ENCODE measurements at regions not wholly inside any gene's neighbourhood (a gene's known extent, or its start where the extent isn't known, plus 50 kb on each side); places are given as distances from the start of the nearest gene placed in this dataset.
"Not testable (repeated sequence)": the region's sequence is repeated elsewhere in the genome, so short reads cannot be mapped to it uniquely, and the experiment has no call there.

DNA sequence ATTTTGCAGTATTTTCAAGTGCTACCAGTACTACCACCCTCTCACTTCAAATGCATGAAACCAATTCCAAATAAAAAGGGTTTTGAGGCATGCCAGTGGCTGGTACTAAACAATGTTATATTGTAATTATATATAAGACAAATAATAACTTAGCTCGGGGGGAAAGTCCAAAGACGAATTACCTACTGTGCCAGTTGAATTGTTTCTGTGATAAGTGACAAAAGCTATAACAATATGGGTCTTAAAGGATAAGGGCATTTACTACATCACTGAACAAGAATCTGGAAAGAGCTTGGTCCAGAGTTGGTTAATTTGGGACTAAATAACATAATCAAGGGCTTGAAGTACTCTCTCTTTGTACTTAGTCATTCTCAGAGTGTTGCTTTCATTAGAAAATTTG is 404.7 kb upstream of the CHAC2 start:
- no peak for DNase-seq (ENCODE audit: low spot score)

DNA sequence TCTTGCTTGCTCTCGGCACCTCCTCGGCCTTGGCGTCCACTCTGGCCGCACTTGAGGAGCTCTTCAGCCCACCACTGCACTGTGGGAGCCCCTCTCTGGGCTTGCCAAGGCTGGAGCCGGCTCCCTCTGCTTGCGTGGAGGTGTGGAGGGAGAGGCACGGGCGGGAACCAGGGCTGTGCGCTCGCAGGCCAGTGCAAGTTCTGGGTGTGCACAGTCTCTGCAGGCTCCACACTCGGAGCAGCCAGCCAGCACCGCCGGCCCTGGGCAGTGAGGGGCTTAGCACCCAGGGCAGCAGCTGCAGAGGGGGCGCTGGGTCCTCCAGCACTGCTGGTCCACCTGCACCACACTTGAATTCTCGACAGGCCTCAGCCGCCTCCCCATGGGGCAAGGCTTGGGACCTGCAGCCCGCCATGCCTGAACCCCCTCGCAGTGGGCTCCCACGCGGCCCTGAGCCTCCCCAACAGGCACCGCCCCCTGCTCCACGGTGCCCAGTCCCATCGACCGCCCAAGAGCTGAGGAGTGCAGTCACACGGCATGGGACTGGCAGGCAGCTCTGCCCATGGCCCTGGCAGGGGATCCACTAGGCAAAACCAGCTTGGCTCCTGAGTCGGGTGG is 411.2 kb upstream of the CHAC2 start:
- no peak for DNase-seq (ENCODE audit: low spot score)

DNA sequence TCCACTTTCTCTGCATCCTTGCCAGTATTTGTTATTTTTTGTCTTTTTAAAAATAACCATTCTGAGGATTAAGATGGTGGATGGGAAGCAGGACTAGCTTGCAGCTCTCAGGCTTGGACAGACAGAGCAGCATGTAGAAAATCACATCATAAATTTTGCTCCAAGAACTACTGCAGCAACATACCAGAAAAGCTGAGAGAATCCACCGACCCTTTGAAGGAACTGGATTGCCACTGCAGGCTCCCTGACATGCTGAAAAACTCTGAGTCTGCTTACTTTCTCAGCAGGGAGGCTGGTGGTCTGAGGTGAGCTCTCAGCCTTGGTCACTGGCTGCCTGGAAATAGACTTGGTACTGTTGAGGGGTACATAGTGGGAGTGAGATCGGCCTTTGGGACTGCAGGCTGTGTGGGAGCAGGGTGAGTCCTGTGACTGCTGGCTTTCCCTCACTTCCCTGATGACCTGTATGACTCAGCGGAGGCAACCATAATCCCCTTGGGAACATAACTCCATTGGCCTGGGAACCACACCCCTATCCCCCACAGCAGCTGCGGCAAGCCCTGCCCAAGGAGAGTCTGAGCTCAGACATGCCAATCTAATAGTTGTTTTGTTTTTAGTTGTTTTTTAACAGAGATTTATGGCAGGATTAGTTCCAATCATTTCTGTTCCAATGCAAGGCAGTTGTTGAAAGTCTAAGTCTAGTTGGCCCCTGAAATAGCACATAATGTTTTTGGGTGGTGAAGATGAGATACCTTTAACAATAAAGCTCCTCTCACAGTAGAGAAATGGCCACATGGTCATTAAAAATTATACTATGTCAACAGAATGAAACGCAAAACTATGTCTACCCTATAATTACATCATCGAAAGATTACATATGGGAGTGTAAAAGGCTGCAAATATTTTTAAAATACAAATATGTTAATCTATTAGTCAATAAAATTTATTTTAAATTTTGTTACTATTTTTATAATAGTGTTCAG is 414.2 kb upstream of the CHAC2 start:
- no peak for DNase-seq (ENCODE audit: low spot score)

DNA sequence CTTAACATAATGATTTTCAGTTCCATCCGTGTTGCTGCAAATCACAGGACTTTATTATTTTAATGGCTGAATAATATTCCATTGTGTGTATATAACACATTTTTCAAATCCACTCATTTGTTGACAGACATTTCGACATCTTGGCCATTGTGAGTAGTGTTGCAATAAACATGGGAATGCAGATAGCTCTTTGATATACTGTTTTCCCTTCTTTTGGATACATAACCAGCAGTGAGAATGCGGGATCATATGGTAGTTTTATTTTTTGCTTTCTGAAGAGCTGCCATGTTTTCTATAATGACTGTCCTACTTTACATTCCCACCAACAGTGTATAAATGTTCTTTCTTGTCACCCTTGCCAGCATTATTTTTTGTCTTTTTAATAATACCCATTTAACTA is 420.3 kb upstream of the CHAC2 start:
- DNase-seq (ENCODE audit: low spot score), result no peak

DNA sequence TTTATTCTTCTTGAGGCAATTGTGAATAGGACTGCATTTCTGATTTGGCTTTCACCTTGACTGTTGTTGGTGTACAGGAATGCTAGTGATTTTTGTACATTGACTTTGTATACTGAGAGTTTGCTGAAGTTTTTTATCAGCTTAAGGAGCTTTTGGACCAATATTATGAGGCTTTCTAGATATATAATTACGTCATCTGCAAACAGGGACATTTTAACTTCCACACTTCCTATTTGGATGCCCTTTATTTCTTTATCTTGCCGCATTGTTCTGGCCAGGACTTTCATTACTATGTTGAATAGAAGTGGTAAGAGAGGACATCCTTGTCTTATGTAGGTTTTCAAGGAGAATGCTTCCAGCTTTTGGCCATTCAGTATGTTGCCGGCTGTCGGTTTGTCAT is 425.4 kb upstream of the CHAC2 start:
- DNase-seq (ENCODE audit: low spot score), result no peak

DNA sequence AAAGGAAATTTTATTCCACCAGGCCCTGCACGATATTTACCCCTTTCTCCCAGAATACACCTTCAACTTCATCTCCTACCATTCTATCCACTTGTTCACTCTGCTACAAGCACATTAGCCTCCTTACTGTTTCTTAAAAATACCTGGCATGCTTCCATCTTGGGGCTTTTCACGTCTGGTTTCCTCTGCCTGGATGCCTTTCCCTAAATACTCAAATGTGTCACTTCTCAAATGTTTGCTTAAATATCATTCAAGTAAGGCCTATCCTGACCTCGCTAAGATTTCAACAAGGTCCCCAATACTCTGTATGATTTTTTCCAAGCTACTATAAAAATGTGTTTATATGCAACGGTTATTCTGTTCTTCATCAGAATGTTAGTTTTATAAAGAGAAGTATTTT is 433.0 kb upstream of the CHAC2 start:
- no peak for DNase-seq (ENCODE audit: low spot score)

DNA sequence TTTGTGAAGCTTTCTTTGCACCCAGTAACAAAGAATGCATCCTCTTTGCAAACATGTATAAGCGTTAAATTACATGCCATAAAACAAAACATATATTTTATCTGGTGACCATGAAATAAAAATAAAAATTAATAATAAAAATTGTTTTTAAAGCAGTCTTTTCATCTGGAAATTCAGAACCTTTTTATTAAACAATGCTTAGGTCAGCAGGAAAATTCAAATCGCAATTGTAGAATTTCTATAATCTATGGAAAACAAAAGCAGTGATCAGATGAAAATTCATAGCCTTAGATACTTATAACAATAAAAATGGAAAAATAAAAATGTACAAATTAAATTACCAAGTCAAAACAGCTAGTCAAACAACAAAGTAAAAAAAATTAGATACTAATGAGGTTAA is 435.9 kb upstream of the CHAC2 start:
- no peak for DNase-seq (ENCODE audit: low spot score)

DNA sequence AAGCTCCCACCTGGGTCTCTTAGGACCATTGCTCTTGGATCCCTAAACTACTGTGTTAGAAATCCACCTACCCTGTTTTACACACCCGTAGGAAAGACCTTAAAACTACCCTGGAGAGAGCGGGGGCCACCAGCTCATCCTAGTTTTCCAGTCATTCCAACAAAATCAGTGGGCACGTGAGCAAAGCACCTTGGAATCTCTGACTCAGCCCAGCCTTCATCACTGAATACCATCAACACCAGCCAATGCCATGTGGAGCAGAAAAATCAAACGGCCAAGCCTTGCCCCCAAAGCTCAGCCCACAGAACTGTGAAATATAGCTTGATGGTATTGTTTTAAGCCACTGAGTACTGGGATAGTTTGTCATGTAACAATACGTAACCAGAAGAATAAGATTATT is 449.7 kb upstream of the CHAC2 start:
- no peak for DNase-seq (ENCODE audit: low spot score)

DNA sequence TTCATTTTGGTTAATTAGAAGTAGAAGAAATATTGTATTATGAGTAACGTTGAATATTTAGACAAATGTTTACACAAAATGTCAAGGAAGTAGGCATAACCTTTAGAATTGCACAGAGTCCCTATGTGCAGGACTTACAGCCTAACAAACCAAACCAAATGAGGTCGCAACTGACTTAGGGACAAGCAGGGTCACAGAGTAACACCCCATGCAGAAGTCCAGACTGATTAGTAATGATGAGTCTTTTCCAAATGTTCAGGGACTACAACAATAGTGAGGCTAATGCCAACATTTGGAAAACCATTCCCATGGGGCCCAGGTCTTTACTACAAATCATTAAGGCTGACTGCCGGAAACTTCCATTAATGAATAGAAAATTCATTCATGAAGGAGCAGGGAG is 452.5 kb upstream of the CHAC2 start:
- no peak for DNase-seq (ENCODE audit: low spot score)

DNA sequence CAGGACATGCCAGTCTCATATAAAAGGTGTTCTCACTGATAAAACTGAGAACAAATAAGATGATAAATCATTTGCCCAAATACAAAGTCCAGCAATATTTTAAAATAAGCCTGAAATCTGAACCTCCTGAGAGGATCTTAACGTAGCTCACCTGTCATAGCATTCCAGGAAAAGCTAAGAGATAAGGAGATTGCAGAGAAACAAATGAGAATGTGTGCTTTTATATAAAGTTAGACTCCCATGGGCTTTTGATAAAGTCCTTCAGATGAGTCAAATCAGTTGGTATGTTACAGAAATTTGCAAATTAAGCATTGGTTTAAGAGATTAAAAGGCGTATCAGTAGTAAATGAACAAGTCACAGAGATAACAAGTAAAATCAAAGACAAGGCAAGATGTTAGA is 452.9 kb upstream of the CHAC2 start:
- DNase-seq (ENCODE audit: low spot score), result no peak

DNA sequence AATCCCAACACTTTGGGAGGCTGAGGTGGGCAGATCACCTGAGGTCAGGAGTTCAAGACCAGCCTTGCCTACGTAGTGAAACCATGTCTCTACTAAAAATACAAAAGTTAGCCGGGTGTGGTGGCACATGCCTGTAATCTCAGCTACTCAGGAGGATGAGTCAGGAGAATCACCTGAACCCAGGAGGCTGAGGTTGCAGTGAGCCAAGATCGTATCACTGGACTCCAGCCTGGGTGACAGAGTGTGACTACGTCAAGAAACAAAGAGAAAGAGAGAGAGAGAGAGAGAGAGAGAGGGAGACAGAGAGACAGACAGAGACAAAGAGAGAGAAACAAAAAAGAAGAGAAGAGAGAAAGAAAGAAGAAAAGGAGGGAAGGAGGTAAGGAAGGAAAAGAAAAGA is 454.0 kb upstream of the CHAC2 start:
- DNase-seq (ENCODE audit: low spot score), result not testable (repeated sequence)

DNA sequence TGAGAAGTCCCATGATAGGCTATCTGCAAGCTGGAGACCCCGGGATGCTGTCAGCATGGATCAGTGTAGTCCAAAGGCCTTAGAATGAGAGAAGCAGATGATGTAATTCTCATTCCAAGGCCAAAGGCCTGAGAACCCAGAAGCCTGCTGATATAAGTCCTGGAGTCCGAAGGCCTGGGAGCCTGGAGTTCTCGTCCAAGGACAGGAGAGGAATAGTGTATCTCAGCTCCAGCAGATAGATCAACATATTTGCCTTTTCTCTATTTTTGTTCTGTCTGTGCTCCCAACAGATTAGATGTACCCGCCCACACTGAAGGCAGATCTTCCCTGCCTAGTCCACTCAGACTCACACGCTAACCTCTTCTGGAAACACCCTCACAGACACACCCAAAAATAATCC is 454.9 kb upstream of the CHAC2 start:
- no peak for DNase-seq (ENCODE audit: low spot score)

DNA sequence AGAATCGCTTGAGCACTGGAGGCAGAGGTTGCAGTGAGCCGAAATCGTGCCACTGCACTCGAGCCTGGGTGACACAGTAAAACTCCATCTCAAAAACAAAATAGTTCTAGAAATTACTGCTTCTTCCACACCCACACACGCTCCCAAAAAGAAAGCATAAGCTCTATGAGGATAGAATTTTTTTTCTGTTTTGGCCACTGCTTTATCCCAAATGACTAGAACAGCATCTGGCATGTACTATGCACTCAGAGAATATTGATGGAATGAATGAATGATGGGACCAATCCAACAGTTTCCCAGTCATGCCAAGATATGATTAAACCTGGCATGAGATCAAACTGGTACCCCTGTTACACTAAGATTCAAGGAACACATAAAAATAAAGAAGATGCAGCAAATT is 455.4 kb upstream of the CHAC2 start:
- DNase-seq (ENCODE audit: low spot score), result no peak

DNA sequence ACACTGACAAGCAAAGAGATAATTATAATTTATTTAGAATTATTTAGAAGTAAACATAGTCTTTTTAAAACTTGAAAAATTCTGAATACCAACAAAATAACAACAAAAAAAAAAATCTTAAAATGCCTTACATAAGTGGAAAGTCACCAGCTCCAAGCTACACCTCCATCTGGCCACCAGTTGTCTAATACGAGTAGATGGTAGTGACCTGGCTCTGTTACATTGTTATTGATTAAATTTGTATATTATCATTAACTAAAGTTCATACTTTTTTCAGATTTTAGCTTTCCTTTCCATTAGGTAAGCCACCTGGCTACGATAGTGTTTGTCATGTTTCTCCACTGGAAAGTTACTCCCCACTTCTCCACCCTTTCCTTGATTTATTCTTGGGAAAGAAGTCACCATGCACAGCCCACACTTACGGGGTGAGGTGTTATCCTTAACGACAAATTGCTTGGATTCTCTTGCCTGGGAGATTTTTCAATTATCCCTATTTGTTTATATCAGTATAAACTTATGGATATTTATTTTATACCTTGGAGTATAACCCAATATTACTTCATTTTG is 464.5 kb upstream of the CHAC2 start:
- no peak for DNase-seq (ENCODE audit: low spot score)

DNA sequence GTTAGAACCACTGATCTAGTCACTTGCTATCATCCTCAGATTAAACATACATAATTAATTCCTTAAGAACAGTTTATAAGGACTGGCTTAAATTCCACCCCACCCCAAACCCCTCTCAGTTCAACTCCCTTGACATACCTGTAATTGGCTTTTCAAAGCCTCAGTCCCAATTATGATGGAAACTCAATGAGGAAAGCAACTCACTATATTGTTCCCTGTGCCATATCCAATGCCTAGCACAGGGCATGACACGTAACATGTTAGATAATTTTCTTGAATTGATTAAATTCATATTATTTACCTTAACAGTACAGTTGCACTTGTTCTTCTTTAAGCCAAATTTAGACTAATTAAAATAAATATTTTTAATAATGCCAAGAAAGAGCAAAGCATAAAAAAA is 465.1 kb upstream of the CHAC2 start:
- no peak for DNase-seq (ENCODE audit: low spot score)

DNA sequence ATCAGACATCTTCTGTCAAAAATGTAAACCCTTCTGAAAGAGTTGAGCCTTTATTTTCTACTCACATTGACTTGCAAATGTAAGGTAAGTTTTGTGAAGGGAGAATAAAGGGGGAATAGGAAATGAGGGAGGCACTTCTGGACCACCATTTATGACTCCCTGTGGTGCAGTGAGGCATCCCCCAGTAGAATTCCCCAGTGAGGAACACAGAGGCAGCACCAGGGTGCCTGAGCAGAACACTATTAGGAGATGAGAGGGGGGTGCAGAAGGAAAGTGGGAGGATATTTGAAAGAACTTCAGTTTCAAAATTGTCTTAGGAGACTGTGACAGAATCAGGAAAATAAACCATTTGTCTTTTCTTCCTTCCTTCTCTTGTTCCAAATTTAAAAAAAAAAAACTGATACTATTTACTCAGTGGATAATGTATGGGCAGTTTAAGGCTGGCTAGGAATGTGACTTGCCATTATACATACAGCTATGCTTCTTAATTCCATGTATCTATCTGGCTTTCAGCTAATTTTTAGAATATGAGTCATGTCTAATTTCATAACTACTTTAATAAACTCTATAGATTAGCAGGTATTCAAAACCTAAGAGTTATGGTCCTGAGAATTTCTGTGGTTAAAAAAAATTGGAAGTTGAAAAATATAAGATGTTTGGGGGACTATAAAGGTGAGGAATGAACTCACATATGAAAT is 478.1 kb upstream of the CHAC2 start:
- no peak for DNase-seq (ENCODE audit: low spot score)

DNA sequence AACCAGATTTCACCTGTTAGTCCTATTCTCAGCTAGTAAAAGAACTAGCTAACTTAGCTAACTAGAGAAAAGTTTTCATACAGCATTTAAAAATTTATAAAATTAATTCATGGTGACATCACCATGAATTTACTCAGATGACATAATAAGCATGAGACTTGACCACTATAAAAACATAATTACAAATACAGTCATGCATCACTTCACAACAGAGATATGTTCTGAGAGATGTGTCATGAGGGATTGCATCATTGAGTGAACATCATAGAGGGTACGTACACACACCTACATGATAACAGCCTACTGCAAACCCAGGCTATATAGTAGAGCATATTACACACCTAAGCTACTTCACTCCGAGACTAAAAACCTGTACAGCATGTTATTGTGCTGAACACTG is 481.3 kb upstream of the CHAC2 start:
- no peak for DNase-seq (ENCODE audit: low spot score)

DNA sequence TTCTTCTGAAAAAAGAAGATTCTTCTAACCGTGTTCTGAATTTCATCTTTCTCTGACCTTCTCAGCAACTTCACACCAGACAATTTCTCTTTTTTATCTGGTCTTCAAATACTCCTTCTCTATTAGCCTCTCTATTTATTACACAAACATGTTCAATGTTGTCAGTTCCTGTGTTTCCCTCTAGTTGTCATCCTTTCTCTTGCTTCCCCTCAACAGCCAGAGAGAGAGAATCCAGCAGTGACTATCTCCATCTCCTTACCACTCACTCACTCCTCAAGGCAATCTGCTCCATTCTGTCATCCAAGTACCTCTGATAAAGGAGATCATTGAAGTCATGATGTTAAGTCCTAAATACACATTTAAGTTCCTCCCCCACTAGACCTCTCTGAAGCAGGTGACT is 491.9 kb upstream of the CHAC2 start:
- no peak for DNase-seq (ENCODE audit: low spot score)

DNA sequence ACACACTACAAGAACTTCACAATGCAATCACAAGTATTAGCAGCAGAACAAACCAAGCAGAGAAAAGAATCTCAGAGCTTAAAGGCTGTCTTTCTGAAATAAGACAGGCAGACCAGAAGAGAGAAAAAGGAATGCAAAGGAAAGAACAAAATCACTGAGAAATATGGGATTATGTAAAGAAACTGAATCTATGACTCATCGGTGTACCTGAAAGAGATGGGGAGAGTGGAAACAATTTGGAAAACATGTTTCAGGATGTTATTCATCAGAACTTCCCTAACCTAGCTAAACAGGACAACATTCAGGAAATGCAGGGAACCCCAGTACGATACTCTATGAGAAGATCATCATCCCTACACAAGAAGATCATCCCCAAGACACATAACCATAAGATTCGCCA is 499.0 kb upstream of the CHAC2 start:
- DNase-seq (ENCODE audit: low spot score), result no peak

DNA sequence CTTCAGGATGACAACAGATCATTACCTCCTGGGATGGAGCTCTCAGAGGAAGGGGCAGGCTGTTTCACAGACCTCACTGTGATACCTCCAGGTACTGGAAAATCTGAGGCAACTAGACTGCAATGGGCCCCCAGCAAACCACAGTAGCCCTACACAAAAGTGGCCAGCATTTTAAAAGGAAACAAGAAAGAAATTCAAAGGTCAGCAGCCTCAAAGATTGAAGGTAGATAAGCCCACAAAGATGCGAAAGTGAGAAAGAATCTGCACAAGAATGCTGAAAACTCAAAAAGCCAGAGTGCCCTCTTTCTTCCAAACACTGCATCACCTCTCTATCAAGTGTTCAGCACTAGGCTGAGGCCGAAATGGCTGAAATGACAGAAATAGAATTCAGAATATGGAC is 499.5 kb upstream of the CHAC2 start:
- DNase-seq (ENCODE audit: low spot score), result no peak

DNA sequence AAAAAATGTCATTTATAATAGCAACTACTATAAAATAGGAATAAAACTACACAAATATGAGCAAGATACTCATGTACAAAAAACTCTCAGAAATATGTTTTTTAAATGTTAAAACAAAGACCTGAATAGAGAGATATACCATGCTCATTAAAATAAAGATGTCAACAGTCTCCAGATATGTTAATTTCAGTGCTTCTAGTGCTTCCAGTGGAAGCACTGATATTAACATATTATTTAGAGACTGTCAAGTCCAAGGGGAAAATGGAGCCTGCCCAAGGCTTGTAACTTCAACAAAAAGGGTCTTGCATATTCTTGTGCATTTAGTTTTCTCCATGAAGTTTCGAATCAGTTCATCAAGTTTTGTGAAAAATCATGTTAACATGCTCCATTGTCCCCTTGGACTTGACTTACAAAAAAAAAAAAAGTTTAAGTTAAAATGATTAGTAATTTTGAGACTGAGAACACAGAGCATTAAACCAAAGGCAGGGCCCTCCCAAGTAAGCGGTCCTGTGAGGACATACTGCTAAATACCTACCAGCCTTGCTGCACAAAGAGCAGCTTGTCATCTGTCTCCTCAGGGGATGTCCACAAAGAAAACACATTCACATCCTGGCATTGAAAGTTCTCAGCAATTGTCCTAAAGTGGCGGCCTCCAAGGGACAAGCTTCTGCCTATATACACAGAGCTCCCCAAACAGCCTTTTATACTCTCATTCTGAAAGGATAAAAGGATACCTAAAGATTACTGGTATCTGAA is 501.9 kb upstream of the CHAC2 start:
- no peak for DNase-seq (ENCODE audit: low spot score)

DNA sequence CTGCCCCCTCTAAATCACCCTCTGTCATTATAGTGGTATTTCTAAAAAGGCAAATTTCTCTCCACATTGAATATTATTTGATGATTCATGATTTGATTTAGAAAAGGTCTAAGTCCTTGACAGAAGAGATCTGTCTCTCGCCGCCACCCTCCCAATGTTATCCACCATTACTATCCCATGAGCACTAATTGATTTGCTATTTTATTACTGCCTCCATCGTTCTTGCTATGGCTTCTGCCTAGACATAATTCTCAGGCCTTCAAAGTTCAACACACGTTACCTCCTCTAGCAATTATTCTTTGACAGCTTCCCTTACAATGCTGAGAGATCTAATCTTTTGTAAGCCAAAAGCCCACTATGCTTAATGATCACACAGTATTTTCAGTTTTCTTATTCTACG is 507.0 kb upstream of the CHAC2 start:
- no peak for DNase-seq (ENCODE audit: low spot score)
